ENCODE measurements at regions not wholly inside any gene's neighbourhood (a gene's known extent, or its start where the extent isn't known, plus 50 kb on each side); places are given as distances from the start of the nearest gene placed in this dataset.

DNA sequence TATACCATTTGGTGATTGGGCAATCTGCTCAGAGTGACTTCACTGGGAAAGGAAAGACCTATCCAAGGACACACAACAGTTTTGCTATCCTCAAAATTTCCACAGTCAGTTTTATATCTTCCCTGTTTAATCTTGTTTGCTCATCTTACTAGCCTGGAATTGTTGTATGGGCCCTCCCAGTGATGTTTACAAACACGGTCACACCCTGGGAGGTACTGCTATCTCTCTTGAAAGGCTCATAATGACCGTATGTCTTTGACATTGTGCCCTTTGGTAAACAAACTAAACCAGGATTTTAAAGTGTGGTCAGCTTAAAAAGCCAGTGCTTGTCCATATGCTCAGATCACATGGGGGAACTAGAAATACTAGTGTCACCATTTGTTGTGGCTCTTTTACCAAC, 277.0 kb downstream of the CDH2 start:
- DNase-seq (no peak), ATAC-seq (no peak)
- intact Hi-C loops (cut with DNase I, micrococcal nuclease) = no loop called here

DNA sequence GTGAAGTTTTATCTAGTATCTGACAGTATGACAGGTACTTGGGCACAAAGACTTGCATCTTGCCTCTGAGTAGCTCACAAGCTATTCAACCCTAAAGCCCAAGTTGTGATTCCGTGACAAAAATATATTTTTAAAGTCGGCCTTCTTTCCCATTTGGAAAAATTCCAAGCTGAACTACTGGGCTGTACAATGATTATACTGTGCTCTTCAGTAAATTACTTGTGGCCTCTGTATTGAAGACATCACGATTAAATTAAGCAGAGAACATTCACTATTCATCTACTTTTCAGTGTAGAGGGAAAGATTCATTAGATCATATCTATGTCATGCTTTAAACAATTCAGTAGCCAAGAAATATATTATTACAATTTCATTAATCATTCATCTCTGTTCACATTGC, 282.2 kb downstream of the CDH2 start:
- DNase-seq (no peak), ATAC-seq (no peak)
- intact Hi-C loops (cut with DNase I, micrococcal nuclease) = no loop called here

DNA sequence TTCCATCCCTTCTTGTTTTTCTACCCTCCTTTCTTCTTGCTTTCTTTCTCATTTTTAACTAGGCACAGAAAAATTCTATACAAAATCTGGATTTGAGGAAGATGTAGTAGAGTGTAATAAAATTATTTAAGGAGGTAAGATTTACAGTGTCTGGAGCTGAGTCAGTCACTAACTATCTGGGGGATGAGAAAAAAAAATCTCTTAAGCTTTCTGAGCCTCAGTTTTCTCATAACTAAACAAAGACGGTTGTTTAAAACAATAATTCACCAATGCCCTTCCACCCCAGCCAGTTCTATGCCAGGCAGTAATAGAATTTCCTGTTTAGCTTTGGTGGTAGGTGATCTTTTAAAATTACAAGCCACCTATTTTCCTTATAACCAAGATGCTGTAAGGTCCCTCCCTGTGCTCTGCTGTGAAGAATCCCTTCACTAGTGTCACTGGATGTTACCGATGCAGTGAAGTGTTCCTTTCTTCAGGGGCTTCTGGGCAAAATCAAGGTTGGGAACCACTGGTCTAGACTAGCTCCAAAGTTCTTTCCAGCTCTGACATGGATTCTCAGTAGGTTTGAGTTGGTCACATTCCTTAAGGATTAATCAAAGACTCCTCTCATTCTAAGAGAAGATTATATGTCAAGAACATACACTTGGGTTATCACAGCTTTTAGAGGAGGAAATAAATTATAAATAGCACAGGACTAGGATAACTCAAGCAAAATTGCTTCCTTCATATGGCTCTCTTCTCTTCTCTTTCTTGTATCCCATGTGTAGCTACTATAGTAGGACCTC, 289.0 kb downstream of the CDH2 start:
- DNase-seq (no peak), ATAC-seq (no peak)
- intact Hi-C loops (cut with DNase I, micrococcal nuclease) = no loop called here

DNA sequence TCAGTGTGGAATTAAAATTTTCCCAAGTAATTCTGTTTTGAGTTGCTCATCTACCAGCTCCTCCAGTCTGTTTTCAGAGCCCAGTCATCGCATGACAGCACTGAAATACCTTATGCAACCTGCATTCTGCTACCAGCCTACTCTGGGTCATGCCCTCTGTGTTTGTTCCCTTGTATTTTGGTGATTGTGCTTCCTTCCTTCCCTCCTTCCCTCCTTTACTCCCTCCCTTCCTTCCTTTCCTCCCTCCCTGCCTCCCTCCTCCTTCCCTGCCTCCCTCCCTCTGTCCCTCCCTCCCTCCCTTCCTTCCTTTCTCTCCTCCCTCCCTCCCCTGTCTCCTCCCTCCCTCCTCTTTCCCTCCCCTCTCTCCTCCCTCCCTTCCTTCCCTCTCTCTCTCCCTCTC, 289.6 kb downstream of the CDH2 start:
- ATAC-seq (no peak), DNase-seq (no peak)
- intact Hi-C loops (cut with DNase I, micrococcal nuclease) = no loop called here

DNA sequence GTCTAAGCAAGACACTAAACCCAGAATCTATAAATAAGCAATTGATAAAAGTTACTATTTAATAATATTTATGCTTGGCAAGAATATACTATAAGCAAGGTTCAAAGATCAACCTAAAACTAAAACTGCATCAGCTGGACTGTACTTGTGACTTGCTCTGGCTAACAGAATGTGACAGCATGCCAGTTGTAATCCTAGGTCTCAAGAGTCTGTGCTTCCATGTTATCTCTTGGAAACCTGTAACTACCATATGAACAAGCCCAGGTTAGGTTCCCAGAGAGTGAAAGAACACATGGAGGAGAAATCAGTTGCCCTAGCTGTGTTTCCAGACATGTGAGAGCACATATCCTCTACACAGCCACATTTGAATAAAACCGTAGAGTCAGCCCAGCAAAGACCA, 297.4 kb downstream of the CDH2 start:
- DNase-seq (no peak), ATAC-seq (no peak)
- intact Hi-C loops (cut with DNase I, micrococcal nuclease) = no loop called here

DNA sequence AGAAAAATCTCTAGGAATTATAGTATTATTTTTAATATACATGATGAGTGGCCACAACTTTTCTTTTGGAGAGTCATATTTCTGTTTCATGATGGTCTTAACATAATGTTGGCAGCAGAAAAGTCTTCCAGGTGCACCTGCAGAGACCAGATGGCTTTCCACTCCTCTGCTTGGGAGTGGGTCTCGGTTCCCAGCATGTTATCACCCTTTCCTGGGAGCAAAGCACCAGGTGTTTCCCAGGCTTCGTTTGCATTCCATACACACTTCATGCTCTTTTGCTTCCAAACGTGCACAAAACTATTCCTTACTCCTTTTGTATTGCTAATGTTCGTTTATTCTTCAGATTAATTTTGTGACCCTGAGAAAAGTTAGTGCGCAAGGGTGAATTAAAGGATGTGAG, 305.2 kb downstream of the CDH2 start:
- intact Hi-C loops (cut with DNase I, micrococcal nuclease) = no loop called here
- DNase-seq = no peak

DNA sequence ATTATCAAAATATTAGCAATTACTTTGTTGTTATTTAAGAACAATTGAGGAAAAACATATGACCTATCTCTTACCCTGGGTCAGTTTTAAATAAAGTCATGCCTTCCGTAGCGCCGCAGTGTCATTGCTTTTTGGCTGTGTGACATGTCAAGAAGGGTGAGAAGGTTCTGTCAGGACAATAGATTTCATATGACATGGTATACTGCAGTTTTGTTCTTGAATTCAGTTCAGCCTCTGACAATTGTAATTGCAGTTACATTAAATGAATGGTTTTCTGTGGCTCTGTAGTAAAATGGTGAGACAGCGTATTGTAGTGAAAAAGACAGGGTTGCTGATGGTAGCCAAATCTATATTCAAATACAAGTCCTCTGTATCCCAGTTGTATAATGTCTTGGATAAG, 307.2 kb downstream of the CDH2 start:
- intact Hi-C loops (cut with DNase I, micrococcal nuclease) = no loop called here
- ATAC-seq (no peak), DNase-seq (no peak)

More for the DNA sequence above, 305.2 kb downstream of the CDH2 start:
- no peak for ATAC-seq

DNA sequence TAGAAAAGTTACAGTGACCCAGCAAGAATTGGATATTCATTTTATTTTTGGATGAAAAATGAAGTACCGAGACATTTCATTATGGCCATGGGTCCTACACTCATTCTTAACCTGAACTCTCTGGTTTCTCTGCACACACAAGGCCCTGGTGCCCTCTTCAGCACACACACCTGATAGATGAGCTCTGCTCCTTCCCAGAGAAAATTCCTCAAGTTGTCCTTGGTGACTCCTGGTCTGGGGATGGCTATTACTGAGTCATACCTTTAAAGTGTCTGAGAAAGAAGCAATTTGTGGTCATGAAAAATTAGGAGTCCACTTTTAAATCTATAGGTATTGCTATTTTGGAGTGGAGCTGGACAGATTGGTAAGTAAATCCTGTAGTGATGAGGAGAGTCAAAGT, 311.5 kb downstream of the CDH2 start:
- no peak for DNase-seq
- no peak for ATAC-seq
- intact Hi-C loops (cut with DNase I, micrococcal nuclease) = no loop called here

DNA sequence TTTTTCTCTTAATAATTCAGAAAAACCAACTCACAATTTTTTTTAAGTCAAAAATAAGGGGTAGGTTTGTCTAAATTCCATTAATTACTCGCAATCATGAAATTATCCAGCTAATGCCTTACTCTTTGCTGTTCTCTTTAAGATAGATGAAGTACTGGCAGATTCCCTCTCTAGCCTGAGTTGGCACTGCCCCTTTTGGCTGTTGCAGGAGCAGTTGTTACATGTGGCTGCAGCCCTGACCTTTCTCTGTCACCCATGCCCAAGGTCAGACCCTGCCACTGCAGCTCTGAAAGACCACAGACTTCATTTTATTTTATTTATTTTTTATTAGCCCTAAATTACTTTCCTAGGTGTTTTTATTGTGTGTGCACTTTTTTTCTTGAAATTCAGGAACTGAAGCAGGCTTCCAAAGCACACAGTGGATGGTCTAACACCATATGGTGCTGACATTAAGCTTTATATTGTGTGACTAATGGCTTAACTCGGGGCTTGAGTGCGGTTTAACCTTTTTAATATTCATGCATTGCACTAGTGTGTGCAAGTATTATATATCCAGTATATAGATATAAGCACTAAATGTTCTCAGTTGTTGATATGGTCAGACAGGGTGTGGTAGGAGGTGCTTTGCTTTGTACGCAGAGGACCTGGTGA, 313.0 kb downstream of the CDH2 start:
- DNase-seq = no peak
- ATAC-seq = no peak
- intact Hi-C loops (cut with DNase I, micrococcal nuclease) = no loop called here

DNA sequence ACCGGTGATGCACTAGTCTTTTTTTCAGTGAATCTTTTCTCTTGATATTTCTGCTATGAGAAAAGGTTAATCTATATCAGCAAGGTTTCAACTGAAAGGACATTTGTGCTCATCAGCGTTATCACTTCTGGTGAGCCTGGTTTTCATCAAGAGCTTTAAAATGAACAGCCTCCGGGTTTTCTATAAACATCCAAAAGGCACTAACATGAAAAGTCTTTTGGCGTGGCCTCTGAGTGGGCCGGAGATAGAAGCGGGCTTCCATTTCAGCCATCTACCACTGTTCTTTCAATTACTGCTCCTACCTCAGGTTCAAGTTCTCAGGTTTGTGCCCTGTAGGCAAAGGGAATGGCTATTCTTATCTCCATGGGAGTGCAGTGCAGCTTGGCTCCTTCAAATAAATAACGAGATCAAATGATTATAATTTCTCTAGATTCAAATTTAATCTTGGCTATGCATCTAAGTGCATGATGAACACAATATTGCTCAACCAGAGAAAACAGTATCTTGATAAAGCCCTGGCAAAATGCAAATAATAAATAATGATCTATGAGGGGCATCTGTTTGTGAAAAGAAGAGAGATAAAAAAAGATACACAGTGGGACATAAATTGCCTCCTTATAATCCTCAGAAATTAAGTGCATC, 314.8 kb downstream of the CDH2 start:
- intact Hi-C loops (cut with DNase I, micrococcal nuclease) = no loop called here
- ATAC-seq = no peak

DNA sequence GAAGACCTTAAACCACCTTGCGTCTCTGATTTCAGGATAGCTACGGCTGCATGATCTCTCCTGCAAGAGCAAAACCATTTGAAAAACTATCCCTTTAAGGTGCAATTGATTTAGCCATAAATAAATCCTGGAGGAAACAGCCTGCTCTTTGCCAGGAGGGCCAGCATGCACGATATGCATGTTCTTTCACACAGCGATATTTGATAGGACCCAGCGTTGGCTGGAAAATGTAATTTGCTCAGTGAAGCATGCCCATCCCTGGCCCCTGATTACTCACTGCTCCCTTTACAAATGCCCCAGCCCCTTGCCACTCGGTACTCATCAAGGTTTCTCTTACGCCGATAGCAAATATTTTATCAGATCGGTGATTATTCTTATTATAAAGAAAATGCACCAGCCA, 315.4 kb downstream of the CDH2 start:
- intact Hi-C loops (cut with DNase I, micrococcal nuclease) = no loop called here
- no peak for DNase-seq
- no peak for ATAC-seq

More for the DNA sequence above, 314.8 kb downstream of the CDH2 start:
- no peak for DNase-seq

DNA sequence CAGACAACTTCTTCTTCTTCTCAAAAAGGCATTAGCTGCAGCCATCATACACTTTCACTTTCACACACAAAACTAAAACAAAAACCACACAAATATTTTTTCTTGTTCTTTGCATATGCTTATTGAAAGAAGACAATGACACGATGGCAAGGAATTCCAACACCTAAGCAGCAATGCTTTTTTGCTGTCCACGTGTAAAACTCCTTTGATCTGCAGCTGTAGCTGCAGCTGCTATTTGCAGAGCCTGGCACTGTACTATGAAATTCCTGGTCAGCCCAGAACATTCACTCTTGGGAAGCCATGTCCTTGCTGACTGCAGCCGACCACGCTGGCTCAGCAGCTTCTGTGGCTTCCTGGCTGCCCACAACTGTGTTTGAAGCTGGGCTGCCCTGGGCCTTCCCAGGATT, 316.2 kb downstream of the CDH2 start:
- intact Hi-C loops (cut with DNase I, micrococcal nuclease) = no loop called here

DNA sequence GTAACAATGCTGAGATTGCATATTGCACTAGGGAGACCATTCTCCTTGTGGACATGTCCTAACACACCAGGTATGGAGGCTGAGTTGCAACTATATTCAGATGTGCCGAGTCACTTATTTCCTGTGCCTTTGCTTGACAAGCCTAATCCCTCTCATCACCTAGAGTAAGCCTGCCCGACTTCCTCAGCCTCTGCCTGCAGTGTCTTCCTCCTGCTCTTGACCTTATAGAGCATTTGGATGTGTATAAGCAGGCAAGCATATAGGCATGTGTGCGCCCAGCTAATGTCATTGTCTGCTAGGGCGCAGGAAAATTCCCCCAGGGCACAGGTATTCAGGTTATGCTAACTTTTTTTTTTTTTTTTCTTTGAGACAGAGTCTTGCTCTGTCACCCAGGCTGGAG, 316.9 kb downstream of the CDH2 start:
- intact Hi-C loops (cut with DNase I, micrococcal nuclease) = no loop called here
- no peak for ATAC-seq
- DNase-seq = no peak

More for the DNA sequence above, 316.2 kb downstream of the CDH2 start:
- no peak for ATAC-seq
- no peak for DNase-seq

DNA sequence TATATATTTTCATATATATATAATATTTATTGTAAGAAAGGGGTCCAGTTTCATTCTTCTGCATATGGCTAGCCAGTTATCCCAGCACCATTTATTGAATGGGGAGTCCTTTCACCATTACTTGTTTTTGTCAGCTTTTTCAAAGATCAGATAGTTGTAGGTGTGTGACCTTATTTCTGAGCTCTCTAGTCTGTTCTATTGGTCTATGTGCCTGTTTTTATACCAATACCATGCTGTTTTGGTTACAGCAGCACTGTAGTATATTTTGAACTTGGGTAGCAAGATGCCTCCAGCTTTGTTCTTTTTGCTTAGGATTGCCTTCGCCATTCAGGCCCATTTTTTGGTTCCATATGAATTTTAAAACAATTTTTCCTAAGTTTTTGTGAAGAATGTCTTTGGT, 320.1 kb downstream of the CDH2 start:
- DNase-seq = no peak
- no peak for ATAC-seq
- intact Hi-C loops (cut with DNase I, micrococcal nuclease) = no loop called here

DNA sequence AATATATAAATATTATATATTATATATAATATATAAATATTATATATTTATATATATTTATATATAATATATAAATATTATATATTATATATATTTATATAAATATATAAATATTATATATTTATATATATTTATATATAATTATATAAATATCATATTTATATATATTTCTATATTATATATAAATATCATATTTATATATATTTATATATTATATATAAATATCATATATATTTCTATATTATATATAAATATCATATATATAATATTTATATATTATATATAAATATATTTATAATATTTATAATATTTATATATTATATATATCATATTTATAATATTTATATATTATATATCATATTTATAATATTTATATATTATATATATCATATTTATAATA, 321.4 kb downstream of the CDH2 start:
- intact Hi-C loops (cut with DNase I, micrococcal nuclease) = no loop called here
- ATAC-seq (no peak), DNase-seq (no peak)

DNA sequence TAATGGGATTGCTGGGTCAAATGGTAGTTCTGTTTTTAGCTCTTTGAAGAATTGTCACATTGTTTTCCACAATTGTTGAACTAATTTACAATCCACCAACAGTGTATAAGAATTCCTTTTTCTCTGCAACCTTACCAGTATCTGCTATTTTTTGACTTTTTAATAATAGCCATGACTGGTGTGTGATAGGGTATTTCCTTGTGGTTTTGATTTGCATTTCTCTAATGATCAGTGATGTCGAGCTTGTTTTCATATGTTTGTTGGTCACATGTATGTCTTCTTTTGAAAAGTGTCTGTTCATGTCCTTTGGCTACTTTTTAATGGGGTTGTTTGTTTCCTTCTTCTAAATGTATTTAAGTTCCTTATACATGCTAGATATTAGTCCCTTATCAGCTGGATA, 322.3 kb downstream of the CDH2 start:
- intact Hi-C loops (cut with DNase I, micrococcal nuclease) = no loop called here
- DNase-seq (no peak), ATAC-seq (no peak)

DNA sequence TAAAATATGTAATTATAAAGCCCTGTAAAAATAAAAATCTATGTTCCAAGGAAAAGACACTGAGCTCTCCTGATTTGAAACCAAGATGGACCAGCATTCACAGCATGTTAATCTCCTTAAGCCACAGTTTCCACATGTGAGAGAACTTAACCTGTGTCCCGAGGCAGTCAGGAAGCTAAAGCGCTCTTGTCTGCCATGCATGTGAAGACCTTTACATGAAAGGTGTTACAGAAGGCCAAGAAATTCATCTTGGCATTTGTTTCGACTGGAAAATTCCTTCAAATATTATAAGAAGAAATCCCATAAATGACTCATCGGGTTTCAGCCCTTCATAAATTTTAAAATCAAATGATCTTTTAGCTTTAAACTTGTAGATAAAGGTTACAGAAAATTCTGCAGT, 328.6 kb downstream of the CDH2 start:
- DNase-seq (no peak), ATAC-seq (no peak)
- intact Hi-C loops (cut with DNase I, micrococcal nuclease) = no loop called here

DNA sequence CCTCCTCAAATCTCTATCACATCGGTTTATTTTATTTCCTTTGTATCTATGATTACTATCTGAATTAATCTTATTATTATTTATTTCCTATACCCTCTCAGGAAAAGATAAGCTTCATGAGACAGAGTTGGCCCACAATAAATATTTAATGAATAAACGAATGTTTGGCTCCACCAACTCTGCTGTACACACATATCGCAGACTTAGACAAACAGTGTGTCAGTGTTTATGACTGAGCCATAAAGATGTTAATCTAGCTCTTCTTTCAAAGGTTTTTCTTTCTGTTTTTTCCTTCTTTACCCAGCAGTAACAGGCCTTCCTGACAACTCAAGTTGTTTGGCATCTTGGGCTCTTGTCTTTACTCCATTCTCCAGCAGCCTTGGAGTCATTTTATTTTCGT, 329.5 kb downstream of the CDH2 start:
- DNase-seq (no peak), ATAC-seq (peak; percentile 63)
- intact Hi-C loops (cut with DNase I, micrococcal nuclease) = no loop called here

DNA sequence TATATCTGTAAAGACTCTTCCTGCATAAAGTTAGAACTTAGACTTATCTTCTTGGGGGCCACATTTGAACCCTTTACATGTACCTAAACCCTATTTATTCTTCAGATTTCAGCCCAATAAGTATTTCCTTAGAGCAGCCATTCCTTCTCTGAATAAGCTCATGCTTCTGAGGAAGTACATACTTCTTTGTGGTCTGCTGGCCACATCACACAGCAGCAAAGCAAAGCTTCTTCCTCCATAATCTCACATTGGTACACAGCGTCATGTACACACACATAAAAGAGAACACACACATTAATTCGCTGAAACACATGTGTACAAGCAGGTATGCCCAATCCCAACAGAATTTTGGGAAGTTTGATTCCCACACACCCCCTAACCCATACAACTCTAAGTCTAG, 331.0 kb downstream of the CDH2 start:
- ATAC-seq (no peak), DNase-seq (no peak)
- intact Hi-C loops (cut with DNase I, micrococcal nuclease) = no loop called here

All from left colon (tissue), 2 donors.